ENCODE measurements at regions not wholly inside any gene's neighbourhood (a gene's known extent, or its start where the extent isn't known, plus 50 kb on each side); places are given as distances from the start of the nearest gene placed in this dataset.

GRCh38 chr1:228937351-228937750 is 202.1 kb downstream of the RHOU start:
- Histone ChIP-seq H3K36me3 (ENCODE audit: control insufficient read depth, insufficient read depth, low read length) (no peaks in the 10 kb centered on the region), H2BK5ac (ENCODE audit: low read length) (no peak overlapping the region), H3K79me2 (ENCODE audit: control insufficient read depth, insufficient read depth, low read length) (no peaks in the 10 kb centered on the region), H3K4me1 (ENCODE audit: control insufficient read depth, low read depth, low read length) (no peaks in the 10 kb centered on the region), H4K5ac (ENCODE audit: low read length) (no peak overlapping the region), H4K8ac (ENCODE audit: low read depth, low read length) (no peak overlapping the region), H3K27me3 (ENCODE audit: insufficient read depth, low read length, poor library complexity) (no peaks in the 10 kb centered on the region), H2BK120ac (ENCODE audit: low read depth, low read length) (no peak overlapping the region), H3K23ac (ENCODE audit: low read length) (no peak overlapping the region), H3K4me3 (ENCODE audit: low read length) (no peak overlapping the region), H3K4me2 (ENCODE audit: low read length) (no peak overlapping the region), H3K18ac (ENCODE audit: low read length) (no peak overlapping the region), H2AK5ac (ENCODE audit: low read length) (no peak overlapping the region), H2BK15ac (replicated peaks; ENCODE audit: low read depth) (no peak overlapping the region), H3K56ac (ENCODE audit: low read length) (no peak overlapping the region), H3K9ac (ENCODE audit: low read length) (no peak overlapping the region), H3K79me1 (ENCODE audit: low read length) (no peaks in the 10 kb centered on the region), H3K27ac (ENCODE audit: low read depth, low read length) (no peak overlapping the region), H3K4ac (ENCODE audit: low read depth, low read length) (no peak overlapping the region)
- WGBS (ENCODE audit: extremely low coverage, insufficient coverage, low lambda C conversion rate): no CpG with 5 or more reads among the region's 12 CpGs
- no peak for DNase-seq

GRCh38 chr1:228937851-228938536 is 202.7 kb downstream of the RHOU start:
- WGBS (ENCODE audit: extremely low coverage, insufficient coverage, low lambda C conversion rate): no CpG with 5 or more reads among the region's 14 CpGs
- Histone ChIP-seq H3K27ac (ENCODE audit: low read depth, low read length) (no peak overlapping the region), H2BK5ac (ENCODE audit: low read length) (no peak overlapping the region), H3K79me2 (ENCODE audit: control insufficient read depth, insufficient read depth, low read length) (no peaks in the 10 kb centered on the region), H3K18ac (ENCODE audit: low read length) (no peak overlapping the region), H4K5ac (ENCODE audit: low read length) (no peak overlapping the region), H2BK120ac (ENCODE audit: low read depth, low read length) (no peak overlapping the region), H3K36me3 (ENCODE audit: control insufficient read depth, insufficient read depth, low read length) (no peaks in the 10 kb centered on the region), H3K23ac (ENCODE audit: low read length) (no peak overlapping the region), H3K56ac (ENCODE audit: low read length) (peak overlapping the region; percentile 63), H3K4me3 (ENCODE audit: low read length) (no peak overlapping the region), H3K4ac (ENCODE audit: low read depth, low read length) (no peak overlapping the region), H3K4me1 (ENCODE audit: control insufficient read depth, low read depth, low read length) (no peaks in the 10 kb centered on the region), H2AK5ac (ENCODE audit: low read length) (no peak overlapping the region), H2BK15ac (replicated peaks; ENCODE audit: low read depth) (no peak overlapping the region), H3K79me1 (ENCODE audit: low read length) (no peaks in the 10 kb centered on the region), H3K4me2 (ENCODE audit: low read length) (no peak overlapping the region), H4K8ac (ENCODE audit: low read depth, low read length) (no peak overlapping the region), H3K9ac (ENCODE audit: low read length) (no peak overlapping the region), H3K27me3 (ENCODE audit: insufficient read depth, low read length, poor library complexity) (no peaks in the 10 kb centered on the region)
- peak; percentile 64 for DNase-seq

- H3K4me2 ChIP-seq (ENCODE audit: low read length): no peak overlapping the region
- H3K4me1 ChIP-seq (ENCODE audit: control insufficient read depth, low read depth, low read length): no peaks in the 10 kb centered on the region
- H4K8ac ChIP-seq (ENCODE audit: low read depth, low read length): no peak overlapping the region
- H3K9ac ChIP-seq (ENCODE audit: low read length): no peak overlapping the region
- H3K36me3 ChIP-seq (ENCODE audit: control insufficient read depth, insufficient read depth, low read length): no peaks in the 10 kb centered on the region
- H3K23ac ChIP-seq (ENCODE audit: low read length): no peak overlapping the region
- no peak overlapping the region for H2BK120ac ChIP-seq (ENCODE audit: low read depth, low read length)
- no peak overlapping the region for H4K5ac ChIP-seq (ENCODE audit: low read length)
- no peak overlapping the region for H2BK15ac ChIP-seq (replicated peaks; ENCODE audit: low read depth)
- no peak overlapping the region for H3K27ac ChIP-seq (ENCODE audit: low read depth, low read length)
- H2BK5ac ChIP-seq (ENCODE audit: low read length): no peak overlapping the region
- H3K4ac ChIP-seq (ENCODE audit: low read depth, low read length): peak overlapping the region; percentile 17
- H3K27me3 ChIP-seq (ENCODE audit: insufficient read depth, low read length, poor library complexity): no peaks in the 10 kb centered on the region
- peak overlapping the region; percentile 40 for H3K56ac ChIP-seq (ENCODE audit: low read length)
- no CpG with 5 or more reads among the region's 8 CpGs for WGBS (ENCODE audit: extremely low coverage, insufficient coverage, low lambda C conversion rate)
- no peak overlapping the region for H2AK5ac ChIP-seq (ENCODE audit: low read length)
- no peaks in the 10 kb centered on the region for H3K79me1 ChIP-seq (ENCODE audit: low read length)
- no peak overlapping the region for H3K4me3 ChIP-seq (ENCODE audit: low read length)
- DNase-seq: no peak
- H3K79me2 ChIP-seq (ENCODE audit: control insufficient read depth, insufficient read depth, low read length): no peaks in the 10 kb centered on the region
- H3K18ac ChIP-seq (ENCODE audit: low read length): peak overlapping the region; percentile 14
Measured at GRCh38 chr1:228938537-228938901, 203.2 kb downstream of the RHOU start.

- Histone ChIP-seq H3K27ac (ENCODE audit: low read depth, low read length) (no peak overlapping the region), H3K56ac (ENCODE audit: low read length) (peak overlapping the region; percentile 8), H2BK120ac (ENCODE audit: low read depth, low read length) (no peak overlapping the region), H4K8ac (ENCODE audit: low read depth, low read length) (no peak overlapping the region), H3K4me3 (ENCODE audit: low read length) (no peak overlapping the region), H4K5ac (ENCODE audit: low read length) (no peak overlapping the region), H3K4me2 (ENCODE audit: low read length) (no peak overlapping the region), H3K79me2 (ENCODE audit: control insufficient read depth, insufficient read depth, low read length) (no peaks in the 10 kb centered on the region), H2AK5ac (ENCODE audit: low read length) (no peak overlapping the region), H2BK5ac (ENCODE audit: low read length) (no peak overlapping the region), H3K9ac (ENCODE audit: low read length) (no peak overlapping the region), H3K36me3 (ENCODE audit: control insufficient read depth, insufficient read depth, low read length) (no peaks in the 10 kb centered on the region), H3K4ac (ENCODE audit: low read depth, low read length) (no peak overlapping the region), H3K4me1 (ENCODE audit: control insufficient read depth, low read depth, low read length) (no peaks in the 10 kb centered on the region), H3K27me3 (ENCODE audit: insufficient read depth, low read length, poor library complexity) (no peaks in the 10 kb centered on the region), H3K23ac (ENCODE audit: low read length) (no peak overlapping the region), H3K79me1 (ENCODE audit: low read length) (no peaks in the 10 kb centered on the region), H3K18ac (ENCODE audit: low read length) (no peak overlapping the region), H2BK15ac (replicated peaks; ENCODE audit: low read depth) (no peak overlapping the region)
- WGBS (ENCODE audit: extremely low coverage, insufficient coverage, low lambda C conversion rate): no CpG with 5 or more reads among the region's 6 CpGs
- DNase-seq: no peak
Measured at GRCh38 chr1:228939001-228939691, 203.9 kb downstream of the RHOU start.

- Histone ChIP-seq H4K5ac (ENCODE audit: low read length) (no peak overlapping the region), H3K56ac (ENCODE audit: low read length) (no peak overlapping the region), H3K36me3 (ENCODE audit: control insufficient read depth, insufficient read depth, low read length) (no peaks in the 10 kb centered on the region), H2BK15ac (replicated peaks; ENCODE audit: low read depth) (no peak overlapping the region), H3K4me2 (ENCODE audit: low read length) (no peak overlapping the region), H2AK5ac (ENCODE audit: low read length) (no peak overlapping the region), H3K23ac (ENCODE audit: low read length) (no peak overlapping the region), H3K18ac (ENCODE audit: low read length) (no peak overlapping the region), H3K79me1 (ENCODE audit: low read length) (no peaks in the 10 kb centered on the region), H3K4ac (ENCODE audit: low read depth, low read length) (no peak overlapping the region), H4K8ac (ENCODE audit: low read depth, low read length) (no peak overlapping the region), H3K9ac (ENCODE audit: low read length) (no peak overlapping the region), H3K27me3 (ENCODE audit: insufficient read depth, low read length, poor library complexity) (no peaks in the 10 kb centered on the region), H2BK120ac (ENCODE audit: low read depth, low read length) (no peak overlapping the region), H2BK5ac (ENCODE audit: low read length) (no peak overlapping the region), H3K4me1 (ENCODE audit: control insufficient read depth, low read depth, low read length) (no peaks in the 10 kb centered on the region), H3K4me3 (ENCODE audit: low read length) (no peak overlapping the region), H3K27ac (ENCODE audit: low read depth, low read length) (no peak overlapping the region), H3K79me2 (ENCODE audit: control insufficient read depth, insufficient read depth, low read length) (no peaks in the 10 kb centered on the region)
- no peak for DNase-seq
- no CpG with 5 or more reads among the region's 7 CpGs for WGBS (ENCODE audit: extremely low coverage, insufficient coverage, low lambda C conversion rate)
Measured at GRCh38 chr1:228939881-228940392, 204.7 kb downstream of the RHOU start.

Measured in mesendoderm (in vitro differentiated cells).